H1 (cell line): ENCODE measurements at regions not wholly inside any gene's neighbourhood (a gene's known extent, or its start where the extent isn't known, plus 50 kb on each side); places are given as distances from the start of the nearest gene placed in this dataset.

Experiments used
- CREB1 ChIP-seq: IDR thresholded peaks from 2 replicates; pipeline ENCODE4 v1.6.1; 2012; ENCODE audit warnings: inconsistent platforms
- EP300 ChIP-seq, 2 experiments: IDR thresholded peaks; 1 replicate in 1 of 2; 2 replicates in 1 of 2; pipeline ENCODE4 v1.6.1; 2011 to 2012; ENCODE audit warnings: low read depth in 2 of 2, low read length in 2 of 2, mild to moderate bottlenecking in 2 of 2, borderline replicate concordance in 1 of 2, inconsistent platforms in 1 of 2, moderate library complexity in 1 of 2
- HDAC6 ChIP-seq: IDR thresholded peaks from one replicate; pipeline ENCODE4 v1.7.1; 2012; ENCODE audit warnings: low read depth, mild to moderate bottlenecking, inconsistent platforms, low read length, moderate library complexity
- SIN3A ChIP-seq, 2 experiments: IDR thresholded peaks in 1 of 2; conservative IDR thresholded peaks in 1 of 2; 2 replicates each; pipeline ENCODE4 v1.6.1; 2011 to 2012; ENCODE audit warnings: low read length in 2 of 2, improper control_type of control experiment in 1 of 2, low read depth in 1 of 2, mild to moderate bottlenecking in 1 of 2
- SIX5 ChIP-seq: IDR thresholded peaks from 2 replicates; pipeline ENCODE4 v1.6.1; 2011; ENCODE audit warnings: mild to moderate bottlenecking, low read depth, low read length
- SUZ12 ChIP-seq: fragments of 200-600 bp; sonication (generic); IDR thresholded peaks from 2 replicates; pipeline ENCODE4 v1.6.1; 2012; ENCODE audit warnings: mild to moderate bottlenecking, inconsistent platforms, low read length, moderate library complexity, mixed read lengths
- TF ChIP-seq, protein P1 (sequence below), 3 experiments: IDR thresholded peaks; 1 replicate in 2 of 3; 2 replicates in 1 of 3; pipeline versions ENCODE4 v1.5.1 to v1.6.1; 2011; ENCODE audit warnings: low read length in 3 of 3, mild to moderate bottlenecking in 3 of 3, inconsistent platforms in 2 of 3, low read depth in 1 of 3, moderate library complexity in 1 of 3; ENCODE audit not compliant: insufficient read depth in 1 of 3; ENCODE audit errors: control extremely low read depth in 1 of 3

GRCh38 chr10:31599626-31600504, 280.8 kb downstream of the ZEB1 start (continued):
- no peak for TF ChIP-seq CREB1
- no peak for TF ChIP-seq SIN3A (conservative IDR thresholded peaks at IDR 0.05 in 1 of 2, IDR thresholded peaks at IDR 0.05 in 1 of 2; ENCODE audit: low read depth in 1 of 2, low read length in 2 of 2)
- no peak for TF ChIP-seq SIX5
- no peak for TF ChIP-seq HDAC6
- no peak for TF ChIP-seq SUZ12
- no peak for TF ChIP-seq EP300 (IDR thresholded peaks at IDR 0.05; ENCODE audit: borderline replicate concordance in 1 of 2, low read depth in 2 of 2, low read length in 2 of 2)
- TF ChIP-seq, protein P1, sequence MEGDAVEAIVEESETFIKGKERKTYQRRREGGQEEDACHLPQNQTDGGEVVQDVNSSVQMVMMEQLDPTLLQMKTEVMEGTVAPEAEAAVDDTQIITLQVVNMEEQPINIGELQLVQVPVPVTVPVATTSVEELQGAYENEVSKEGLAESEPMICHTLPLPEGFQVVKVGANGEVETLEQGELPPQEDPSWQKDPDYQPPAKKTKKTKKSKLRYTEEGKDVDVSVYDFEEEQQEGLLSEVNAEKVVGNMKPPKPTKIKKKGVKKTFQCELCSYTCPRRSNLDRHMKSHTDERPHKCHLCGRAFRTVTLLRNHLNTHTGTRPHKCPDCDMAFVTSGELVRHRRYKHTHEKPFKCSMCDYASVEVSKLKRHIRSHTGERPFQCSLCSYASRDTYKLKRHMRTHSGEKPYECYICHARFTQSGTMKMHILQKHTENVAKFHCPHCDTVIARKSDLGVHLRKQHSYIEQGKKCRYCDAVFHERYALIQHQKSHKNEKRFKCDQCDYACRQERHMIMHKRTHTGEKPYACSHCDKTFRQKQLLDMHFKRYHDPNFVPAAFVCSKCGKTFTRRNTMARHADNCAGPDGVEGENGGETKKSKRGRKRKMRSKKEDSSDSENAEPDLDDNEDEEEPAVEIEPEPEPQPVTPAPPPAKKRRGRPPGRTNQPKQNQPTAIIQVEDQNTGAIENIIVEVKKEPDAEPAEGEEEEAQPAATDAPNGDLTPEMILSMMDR (IDR thresholded peaks at IDR 0.05; ENCODE audit: control extremely low read depth in 1 of 3, insufficient read depth in 1 of 3, low read depth in 1 of 3, low read length in 3 of 3), result no peak
- TF ChIP-seq, all 59 proteins: peak for 0
